ENCODE measurements at regions not wholly inside any gene's neighbourhood (a gene's known extent, or its start where the extent isn't known, plus 50 kb on each side); places are given as distances from the start of the nearest gene placed in this dataset.

DNA sequence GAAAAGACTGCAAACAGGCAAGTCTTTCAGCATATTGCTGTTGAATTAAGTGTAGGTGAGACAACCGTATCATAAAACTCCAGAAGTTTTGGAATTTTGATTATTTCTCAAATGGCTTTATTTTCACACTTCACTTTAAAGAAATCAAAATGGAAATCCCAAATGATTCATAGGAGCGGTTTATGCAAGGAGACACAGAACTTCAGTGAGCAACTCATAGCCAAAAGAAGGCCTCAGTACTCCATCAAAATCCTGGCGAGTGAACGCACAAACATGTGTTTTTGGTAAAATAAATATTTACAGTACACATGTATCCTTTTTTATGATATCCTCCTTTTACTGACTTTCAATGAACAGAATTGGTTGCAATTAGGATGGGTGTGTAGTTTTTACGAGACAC is 140.4 kb upstream of the APCDD1 start:
- no peak for DNase-seq (ENCODE audit: low read depth, low spot score)
- Histone ChIP-seq H3K27me3 (ENCODE audit: insufficient read depth, low read length) (peaks cover 37% of the 10 kb centered on the region), H4K20me1 (ENCODE audit: insufficient read depth) (no peaks in the 10 kb centered on the region), H3K9ac (ENCODE audit: low read length) (no peak overlapping the region), H2AFZ (ENCODE audit: low read depth, low read length, poor library complexity, severe bottlenecking) (no peak overlapping the region), H3K4me2 (ENCODE audit: low read length) (no peak overlapping the region), H3K9me3 (ENCODE audit: control insufficient read depth in 1 of 2, insufficient read depth in 1 of 2, low read depth in 1 of 2, low read length in 2 of 2) (no peaks in the 10 kb centered on the region), H3K4me1 (ENCODE audit: control insufficient read depth in 1 of 2, insufficient read depth in 2 of 2, low read length in 2 of 2) (no peaks in the 10 kb centered on the region), H3K4me3 (replicated peaks in 1 of 2; ENCODE audit: low read depth in 1 of 2, low read length in 2 of 2) (no peak overlapping the region), H3K79me2 (ENCODE audit: insufficient read depth, low read length) (no peaks in the 10 kb centered on the region), H3K27ac (ENCODE audit: low read depth, low read length) (no peak overlapping the region), H3K9me2 (ENCODE audit: insufficient read depth) (no peaks in the 10 kb centered on the region), H3K36me3 (ENCODE audit: control insufficient read depth in 1 of 2, insufficient read depth in 2 of 2, low read length in 2 of 2) (no peaks in the 10 kb centered on the region)
- intact Hi-C loops (cut with micrococcal nuclease): no loop called here
- ChIA-PET POLR2A (no interaction called here), RAD21 (ENCODE audit: low non-redundant PET in 1 of 2, low total read pairs in 2 of 2, uncharacterized antibody in 2 of 2, unreplicated experiment in 2 of 2) (no interaction called here), CTCF (no interaction called here)
- no peak for ATAC-seq
- TF ChIP-seq, protein P1, sequence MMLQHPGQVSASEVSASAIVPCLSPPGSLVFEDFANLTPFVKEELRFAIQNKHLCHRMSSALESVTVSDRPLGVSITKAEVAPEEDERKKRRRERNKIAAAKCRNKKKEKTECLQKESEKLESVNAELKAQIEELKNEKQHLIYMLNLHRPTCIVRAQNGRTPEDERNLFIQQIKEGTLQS (IDR thresholded peaks at IDR 0.05): no peak
- TF ChIP-seq, protein P2, sequence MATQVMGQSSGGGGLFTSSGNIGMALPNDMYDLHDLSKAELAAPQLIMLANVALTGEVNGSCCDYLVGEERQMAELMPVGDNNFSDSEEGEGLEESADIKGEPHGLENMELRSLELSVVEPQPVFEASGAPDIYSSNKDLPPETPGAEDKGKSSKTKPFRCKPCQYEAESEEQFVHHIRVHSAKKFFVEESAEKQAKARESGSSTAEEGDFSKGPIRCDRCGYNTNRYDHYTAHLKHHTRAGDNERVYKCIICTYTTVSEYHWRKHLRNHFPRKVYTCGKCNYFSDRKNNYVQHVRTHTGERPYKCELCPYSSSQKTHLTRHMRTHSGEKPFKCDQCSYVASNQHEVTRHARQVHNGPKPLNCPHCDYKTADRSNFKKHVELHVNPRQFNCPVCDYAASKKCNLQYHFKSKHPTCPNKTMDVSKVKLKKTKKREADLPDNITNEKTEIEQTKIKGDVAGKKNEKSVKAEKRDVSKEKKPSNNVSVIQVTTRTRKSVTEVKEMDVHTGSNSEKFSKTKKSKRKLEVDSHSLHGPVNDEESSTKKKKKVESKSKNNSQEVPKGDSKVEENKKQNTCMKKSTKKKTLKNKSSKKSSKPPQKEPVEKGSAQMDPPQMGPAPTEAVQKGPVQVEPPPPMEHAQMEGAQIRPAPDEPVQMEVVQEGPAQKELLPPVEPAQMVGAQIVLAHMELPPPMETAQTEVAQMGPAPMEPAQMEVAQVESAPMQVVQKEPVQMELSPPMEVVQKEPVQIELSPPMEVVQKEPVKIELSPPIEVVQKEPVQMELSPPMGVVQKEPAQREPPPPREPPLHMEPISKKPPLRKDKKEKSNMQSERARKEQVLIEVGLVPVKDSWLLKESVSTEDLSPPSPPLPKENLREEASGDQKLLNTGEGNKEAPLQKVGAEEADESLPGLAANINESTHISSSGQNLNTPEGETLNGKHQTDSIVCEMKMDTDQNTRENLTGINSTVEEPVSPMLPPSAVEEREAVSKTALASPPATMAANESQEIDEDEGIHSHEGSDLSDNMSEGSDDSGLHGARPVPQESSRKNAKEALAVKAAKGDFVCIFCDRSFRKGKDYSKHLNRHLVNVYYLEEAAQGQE (IDR thresholded peaks at IDR 0.05; ENCODE audit: low read depth): no peak
- no peak for TF ChIP-seq JUND (IDR thresholded peaks at IDR 0.05)
- no peak for TF ChIP-seq FOSL1 (IDR thresholded peaks at IDR 0.05; ENCODE audit: low read depth)
- no peak for TF ChIP-seq YY1 (IDR thresholded peaks at IDR 0.05; ENCODE audit: extremely low read depth, insufficient replicate concordance, low read depth, low read length)
- TF ChIP-seq POLR2AphosphoS5 (IDR thresholded peaks at IDR 0.05; ENCODE audit: low read depth, low read length): no peak
- no peak for TF ChIP-seq SP1 (IDR thresholded peaks at IDR 0.05; ENCODE audit: low read depth)
- no peak for TF ChIP-seq CTCF (IDR thresholded peaks at IDR 0.05 in 2 of 3, conservative IDR thresholded peaks at IDR 0.05 in 1 of 3; ENCODE audit: borderline replicate concordance in 1 of 3, insufficient read depth in 1 of 3, low read depth in 2 of 3, low read length in 2 of 3)
- no peak for TF ChIP-seq EGR1 (IDR thresholded peaks at IDR 0.05; ENCODE audit: low read depth)
- no peak for TF ChIP-seq ZFX (IDR thresholded peaks at IDR 0.05)
- TF ChIP-seq ELF1 (IDR thresholded peaks at IDR 0.05; ENCODE audit: borderline replicate concordance, low read depth): no peak
- no peak for TF ChIP-seq POLR2A (IDR thresholded peaks at IDR 0.05; ENCODE audit: borderline replicate concordance, extremely low read depth, insufficient read depth, insufficient read length)
- TF ChIP-seq ZNF274 (IDR thresholded peaks at IDR 0.05; ENCODE audit: low read depth, low read length): no peak
- no peak for TF ChIP-seq EZH2 (IDR thresholded peaks at IDR 0.05)
- no peak for TF ChIP-seq RAD21 (IDR thresholded peaks at IDR 0.05; ENCODE audit: low read depth)
- TF ChIP-seq CEBPB (IDR thresholded peaks at IDR 0.05; ENCODE audit: low read depth): no peak
- BruUV-seq (replicated peaks): no TSS peak

Data from HCT116 (cell line).